Stimulated activated naive B cell treated with anti-CD40 and anti-IgM and Interleukin-4, amounts not matched to agents 10 μg/mL and 1 μg/mL and 100 μg/mL, for 72 hours (primary cell): ENCODE measurements at regions not wholly inside any gene's neighbourhood (a gene's known extent, or its start where the extent isn't known, plus 50 kb on each side); places are given as distances from the start of the nearest gene placed in this dataset.

Experiments
- ATAC-seq, 2 donors: fragments of 150-1000 bp; cut with Tn5 transposase; replicated peaks; 2 replicates each; pipeline ENCODE4 v1.10.0; 2021; ENCODE audit warnings: moderate library complexity in 1 of 2
- DNase-seq: peaks from one replicate; pipeline ENCODE4 v3.0.0; 2021
- H3K27ac Mint-ChIP-seq: one replicate; pipeline ENCODE4 v1.8.0; 2022; ENCODE audit warnings: mild to moderate bottlenecking, mixed read lengths
- H3K27me3 Mint-ChIP-seq, 2 donors: one replicate each; pipeline ENCODE4 v1.8.0; 2022; ENCODE audit warnings: mixed read lengths in 2 of 2
- H3K36me3 Mint-ChIP-seq, 2 donors: one replicate each; pipeline ENCODE4 v1.8.0; 2022; ENCODE audit warnings: mixed read lengths in 2 of 2, mild to moderate bottlenecking in 1 of 2
- H3K4me1 Mint-ChIP-seq, 2 donors: one replicate each; pipeline ENCODE4 v1.8.0; 2022; ENCODE audit warnings: mixed read lengths in 2 of 2, mild to moderate bottlenecking in 1 of 2
- H3K4me3 Mint-ChIP-seq, 2 donors: one replicate each; pipeline ENCODE4 v1.8.0; 2022; ENCODE audit warnings: mild to moderate bottlenecking in 2 of 2, mixed read lengths in 2 of 2, moderate library complexity in 1 of 2
- H3K9me3 Mint-ChIP-seq, 2 donors: one replicate each; pipeline ENCODE4 v1.8.0; 2022; ENCODE audit warnings: mixed read lengths in 2 of 2, mild to moderate bottlenecking in 1 of 2

- peaks cover 0 to 6% of the 10 kb centered on the region in 2 donors for H3K36me3 Mint-ChIP-seq
- no peak overlapping the region for H3K27ac Mint-ChIP-seq
- no peak for DNase-seq
- ATAC-seq: no peak
- peaks cover 13 to 25% of the 10 kb centered on the region in 2 donors for H3K9me3 Mint-ChIP-seq
- H3K4me1 Mint-ChIP-seq: no peaks in the 10 kb centered on the region
- peaks cover 13 to 15% of the 10 kb centered on the region in 2 donors for H3K27me3 Mint-ChIP-seq
- H3K4me3 Mint-ChIP-seq: no peak overlapping the region
Measured at GRCh38 chr1:223445402-223445801, 52.2 kb downstream of the CCDC185 start.

- Mint-ChIP-seq H3K27me3 (no peaks in the 10 kb centered on the region), H3K4me3 (no peak overlapping the region), H3K36me3 (no peaks in the 10 kb centered on the region), H3K27ac (no peak overlapping the region), H3K9me3 (peaks cover 0 to 2% of the 10 kb centered on the region in 2 donors), H3K4me1 (no peaks in the 10 kb centered on the region)
- no peak for DNase-seq
- ATAC-seq: no peak
Measured at GRCh38 chr1:223453902-223454301, 60.7 kb downstream of the CCDC185 start.

GRCh38 chr1:223454959-223455358 is 61.7 kb downstream of the CCDC185 start:
- no peak overlapping the region for H3K4me3 Mint-ChIP-seq
- no peak for DNase-seq
- H3K36me3 Mint-ChIP-seq: no peaks in the 10 kb centered on the region
- H3K27ac Mint-ChIP-seq: no peak overlapping the region
- H3K9me3 Mint-ChIP-seq: peaks cover 0 to 2% of the 10 kb centered on the region in 2 donors
- no peaks in the 10 kb centered on the region for H3K4me1 Mint-ChIP-seq
- no peak for ATAC-seq
- no peaks in the 10 kb centered on the region for H3K27me3 Mint-ChIP-seq

- Mint-ChIP-seq H3K27me3 (no peaks in the 10 kb centered on the region), H3K27ac (no peak overlapping the region), H3K4me1 (no peaks in the 10 kb centered on the region), H3K4me3 (no peak overlapping the region), H3K36me3 (no peaks in the 10 kb centered on the region), H3K9me3 (peaks cover 0 to 2% of the 10 kb centered on the region in 2 donors)
- no peak for DNase-seq
- ATAC-seq: no peak
Measured at GRCh38 chr1:223455470-223455869, 62.3 kb downstream of the CCDC185 start.

- no peak overlapping the region for H3K4me3 Mint-ChIP-seq
- ATAC-seq: no peak
- H3K36me3 Mint-ChIP-seq: no peaks in the 10 kb centered on the region
- peaks cover 0 to 6% of the 10 kb centered on the region in 2 donors for H3K27me3 Mint-ChIP-seq
- no peak overlapping the region for H3K27ac Mint-ChIP-seq
- no peak for DNase-seq
- H3K4me1 Mint-ChIP-seq: no peaks in the 10 kb centered on the region
- H3K9me3 Mint-ChIP-seq: peaks cover 0 to 2% of the 10 kb centered on the region in 2 donors
Measured at GRCh38 chr1:223456747-223457146, 63.5 kb downstream of the CCDC185 start.

GRCh38 chr1:223460566-223461189 is 67.5 kb downstream of the CCDC185 start:
- no peaks in the 10 kb centered on the region for H3K9me3 Mint-ChIP-seq
- no peak for DNase-seq
- H3K4me1 Mint-ChIP-seq: no peaks in the 10 kb centered on the region
- ATAC-seq: no peak
- H3K36me3 Mint-ChIP-seq: no peaks in the 10 kb centered on the region
- H3K27me3 Mint-ChIP-seq: peaks cover 0 to 11% of the 10 kb centered on the region in 2 donors
- H3K27ac Mint-ChIP-seq: no peak overlapping the region
- no peak overlapping the region for H3K4me3 Mint-ChIP-seq

- no peak overlapping the region for H3K4me3 Mint-ChIP-seq
- DNase-seq (no peak), ATAC-seq (no peak)
- no peaks in the 10 kb centered on the region for H3K36me3 Mint-ChIP-seq
- H3K9me3 Mint-ChIP-seq: no peaks in the 10 kb centered on the region
- no peaks in the 10 kb centered on the region for H3K4me1 Mint-ChIP-seq
- peaks cover 0 to 13% of the 10 kb centered on the region in 2 donors for H3K27me3 Mint-ChIP-seq
- H3K27ac Mint-ChIP-seq: no peak overlapping the region
Measured at GRCh38 chr1:223462047-223462630, 68.9 kb downstream of the CCDC185 start.

GRCh38 chr1:223462866-223463404 is 69.7 kb downstream of the CCDC185 start:
- no peaks in the 10 kb centered on the region for H3K9me3 Mint-ChIP-seq
- no peak for DNase-seq
- H3K4me1 Mint-ChIP-seq: no peaks in the 10 kb centered on the region
- H3K36me3 Mint-ChIP-seq: no peaks in the 10 kb centered on the region
- no peak for ATAC-seq
- peaks cover 0 to 15% of the 10 kb centered on the region in 2 donors for H3K27me3 Mint-ChIP-seq
- no peak overlapping the region for H3K4me3 Mint-ChIP-seq
- H3K27ac Mint-ChIP-seq: no peak overlapping the region

- no peaks in the 10 kb centered on the region for H3K4me1 Mint-ChIP-seq
- ATAC-seq (no peak), DNase-seq (no peak)
- H3K4me3 Mint-ChIP-seq: no peak overlapping the region
- H3K27me3 Mint-ChIP-seq: peaks cover 5 to 22% of the 10 kb centered on the region in 2 donors
- H3K36me3 Mint-ChIP-seq: no peaks in the 10 kb centered on the region
- H3K27ac Mint-ChIP-seq: no peak overlapping the region
- no peaks in the 10 kb centered on the region for H3K9me3 Mint-ChIP-seq
Measured at GRCh38 chr1:223466151-223466550, 72.9 kb downstream of the CCDC185 start.

GRCh38 chr1:223471566-223471965 is 78.4 kb downstream of the CCDC185 start:
- no peak overlapping the region for H3K27ac Mint-ChIP-seq
- no peaks in the 10 kb centered on the region for H3K9me3 Mint-ChIP-seq
- H3K27me3 Mint-ChIP-seq: peaks cover 11 to 32% of the 10 kb centered on the region in 2 donors
- no peaks in the 10 kb centered on the region for H3K4me1 Mint-ChIP-seq
- H3K4me3 Mint-ChIP-seq: no peak overlapping the region
- no peak for ATAC-seq
- no peaks in the 10 kb centered on the region for H3K36me3 Mint-ChIP-seq
- DNase-seq: no peak

GRCh38 chr1:223472057-223472456 is 78.8 kb downstream of the CCDC185 start:
- H3K4me3 Mint-ChIP-seq: no peak overlapping the region
- DNase-seq: no peak
- ATAC-seq: no peak
- no peaks in the 10 kb centered on the region for H3K36me3 Mint-ChIP-seq
- H3K27me3 Mint-ChIP-seq: peaks cover 16 to 35% of the 10 kb centered on the region in 2 donors
- no peaks in the 10 kb centered on the region for H3K4me1 Mint-ChIP-seq
- no peak overlapping the region for H3K27ac Mint-ChIP-seq
- H3K9me3 Mint-ChIP-seq: no peaks in the 10 kb centered on the region

GRCh38 chr1:223473601-223474344 is 80.6 kb downstream of the CCDC185 start:
- H3K27me3 Mint-ChIP-seq: peaks cover 30 to 44% of the 10 kb centered on the region in 2 donors
- no peaks in the 10 kb centered on the region for H3K4me1 Mint-ChIP-seq
- ATAC-seq: no peak
- H3K36me3 Mint-ChIP-seq: no peaks in the 10 kb centered on the region
- DNase-seq: no peak
- no peak overlapping the region for H3K27ac Mint-ChIP-seq
- no peak overlapping the region for H3K4me3 Mint-ChIP-seq
- H3K9me3 Mint-ChIP-seq: no peaks in the 10 kb centered on the region

- ATAC-seq: no peak
- Mint-ChIP-seq H3K4me3 (no peak overlapping the region), H3K9me3 (no peaks in the 10 kb centered on the region), H3K4me1 (no peaks in the 10 kb centered on the region), H3K27ac (no peak overlapping the region), H3K27me3 (peaks cover 29 to 36% of the 10 kb centered on the region in 2 donors), H3K36me3 (no peaks in the 10 kb centered on the region)
- DNase-seq: no peak
Measured at GRCh38 chr1:223474804-223475203, 81.6 kb downstream of the CCDC185 start.

GRCh38 chr1:223477456-223477855 is 84.2 kb downstream of the CCDC185 start:
- DNase-seq: no peak
- H3K4me1 Mint-ChIP-seq: no peaks in the 10 kb centered on the region
- ATAC-seq: no peak
- H3K27me3 Mint-ChIP-seq: peaks cover 41 to 42% of the 10 kb centered on the region in 2 donors
- no peaks in the 10 kb centered on the region for H3K36me3 Mint-ChIP-seq
- H3K9me3 Mint-ChIP-seq: peaks cover 0 to 1% of the 10 kb centered on the region in 2 donors
- no peak overlapping the region for H3K27ac Mint-ChIP-seq
- H3K4me3 Mint-ChIP-seq: no peak overlapping the region
